Limb (tissue), 2 donors: ENCODE measurements at regions not wholly inside any gene's neighbourhood (a gene's known extent, or its start where the extent isn't known, plus 50 kb on each side); places are given as distances from the start of the nearest gene placed in this dataset.

Source experiments
- DNase-seq, 2 donors: peaks; one replicate each; pipeline ENCODE4 v3.0.0-alpha.2; 2016; ENCODE audit errors: extremely low spot score in 2 of 2

- DNase-seq = no peak
Measured at GRCh38 chr3:143207338-143207961, 87.9 kb downstream of the CHST2 start.

GRCh38 chr3:143208976-143209714 lies 89.6 kb downstream of the CHST2 start:
- no peak for DNase-seq

GRCh38 chr3:143209715-143210059 lies 90.1 kb downstream of the CHST2 start:
- no peak for DNase-seq

- peak in 1 of 2 donors; percentile 21 for DNase-seq
Measured at GRCh38 chr3:143210141-143210540, 90.6 kb downstream of the CHST2 start.

GRCh38 chr3:143215059-143215458 lies 95.5 kb downstream of the CHST2 start:
- no peak for DNase-seq
